ENCODE measurements at regions not wholly inside any gene's neighbourhood (a gene's known extent, or its start where the extent isn't known, plus 50 kb on each side); places are given as distances from the start of the nearest gene placed in this dataset.
"Not testable (repeated sequence)": the region's sequence is repeated elsewhere in the genome, so short reads cannot be mapped to it uniquely, and the experiment has no call there.

DNA sequence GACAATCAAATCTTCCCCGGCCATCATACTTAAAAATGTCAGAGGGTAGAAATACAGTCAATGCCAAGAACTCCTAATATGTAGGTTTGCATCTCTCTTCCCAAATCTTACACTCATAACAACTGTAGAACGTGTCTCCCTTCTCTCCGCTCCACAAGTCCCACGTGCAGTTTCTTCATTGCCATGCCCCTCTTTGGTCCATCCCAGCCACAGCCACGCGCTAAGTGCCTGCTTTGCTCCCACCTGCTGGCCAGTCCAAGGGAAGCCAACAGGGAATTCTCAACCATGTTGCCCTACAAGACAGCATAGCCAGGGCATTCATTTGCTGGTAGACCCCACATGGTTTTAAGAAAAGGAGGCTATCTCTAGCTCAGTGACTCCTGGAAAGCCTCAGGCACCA lies 420.6 kb upstream of the ISX start:
- H3K36me3 ChIP-seq (ENCODE audit: control insufficient read depth, insufficient read depth, low read length): no peaks in the 10 kb centered on the region
- no peak overlapping the region for H3K4me3 ChIP-seq (replicated peaks in 1 of 4; ENCODE audit: control extremely low read depth in 1 of 4, insufficient read depth in 1 of 4, low read depth in 3 of 4, low read length in 4 of 4)
- H3K9me3 ChIP-seq (ENCODE audit: control insufficient read depth, insufficient read depth, low read depth, low read length): no peaks in the 10 kb centered on the region
- TF ChIP-seq, protein P1, sequence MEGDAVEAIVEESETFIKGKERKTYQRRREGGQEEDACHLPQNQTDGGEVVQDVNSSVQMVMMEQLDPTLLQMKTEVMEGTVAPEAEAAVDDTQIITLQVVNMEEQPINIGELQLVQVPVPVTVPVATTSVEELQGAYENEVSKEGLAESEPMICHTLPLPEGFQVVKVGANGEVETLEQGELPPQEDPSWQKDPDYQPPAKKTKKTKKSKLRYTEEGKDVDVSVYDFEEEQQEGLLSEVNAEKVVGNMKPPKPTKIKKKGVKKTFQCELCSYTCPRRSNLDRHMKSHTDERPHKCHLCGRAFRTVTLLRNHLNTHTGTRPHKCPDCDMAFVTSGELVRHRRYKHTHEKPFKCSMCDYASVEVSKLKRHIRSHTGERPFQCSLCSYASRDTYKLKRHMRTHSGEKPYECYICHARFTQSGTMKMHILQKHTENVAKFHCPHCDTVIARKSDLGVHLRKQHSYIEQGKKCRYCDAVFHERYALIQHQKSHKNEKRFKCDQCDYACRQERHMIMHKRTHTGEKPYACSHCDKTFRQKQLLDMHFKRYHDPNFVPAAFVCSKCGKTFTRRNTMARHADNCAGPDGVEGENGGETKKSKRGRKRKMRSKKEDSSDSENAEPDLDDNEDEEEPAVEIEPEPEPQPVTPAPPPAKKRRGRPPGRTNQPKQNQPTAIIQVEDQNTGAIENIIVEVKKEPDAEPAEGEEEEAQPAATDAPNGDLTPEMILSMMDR (conservative IDR thresholded peaks at IDR 0.05 in 1 of 2, IDR thresholded peaks at IDR 0.05 in 1 of 2; ENCODE audit: low read depth in 1 of 2, low read length in 2 of 2): no peak
- TF ChIP-seq EZH2 (IDR thresholded peaks at IDR 0.05; ENCODE audit: low read length, missing control alignments): no peak
- H2AFZ ChIP-seq (ENCODE audit: low read length): no peak overlapping the region
- H3K79me2 ChIP-seq (ENCODE audit: control insufficient read depth, insufficient read depth, low read length): no peaks in the 10 kb centered on the region
- H3K27me3 ChIP-seq (ENCODE audit: control insufficient read depth, insufficient read depth, low read length): no peaks in the 10 kb centered on the region
- no peak overlapping the region for H3K27ac ChIP-seq (ENCODE audit: insufficient read depth, low read length)
- no peaks in the 10 kb centered on the region for H4K20me1 ChIP-seq (ENCODE audit: control insufficient read depth, extremely low read depth, insufficient read depth, low read length)
- no peaks in the 10 kb centered on the region for H3K4me1 ChIP-seq (ENCODE audit: control insufficient read depth, extremely low read depth, insufficient read depth, low read length)
- H3K4me2 ChIP-seq (ENCODE audit: extremely low read depth, insufficient read depth, low read length): no peak overlapping the region
- no peak for DNase-seq (ENCODE audit: low read depth in 2 of 2)
- no peak overlapping the region for H3K9ac ChIP-seq (ENCODE audit: insufficient read depth, low read length)

DNA sequence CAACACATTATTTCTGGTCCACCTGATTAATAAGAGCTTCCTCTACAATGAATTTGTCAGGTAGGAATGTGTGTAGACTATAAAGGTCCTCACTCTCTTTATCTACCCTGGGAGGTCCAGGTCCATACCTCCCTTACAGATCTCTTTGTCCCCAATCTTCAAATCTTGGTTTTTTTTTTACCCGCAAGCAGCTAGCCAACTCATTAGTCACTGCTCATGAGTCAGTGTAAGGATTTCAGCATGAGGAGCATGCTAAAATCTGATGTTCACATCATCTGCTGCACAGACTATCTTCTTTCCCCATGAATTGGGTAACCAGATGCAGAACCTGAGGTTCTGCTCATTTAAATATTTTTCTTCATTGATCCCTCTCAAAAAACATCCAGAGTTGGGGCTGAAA lies 397.0 kb upstream of the ISX start:
- H3K4me3 ChIP-seq (replicated peaks in 1 of 4; ENCODE audit: control extremely low read depth in 1 of 4, insufficient read depth in 1 of 4, low read depth in 3 of 4, low read length in 4 of 4): no peak overlapping the region
- H4K20me1 ChIP-seq (ENCODE audit: control insufficient read depth, extremely low read depth, insufficient read depth, low read length): no peaks in the 10 kb centered on the region
- peak in 1 of 2 donors; percentile 30 for DNase-seq (ENCODE audit: low read depth in 2 of 2)
- H3K4me2 ChIP-seq (ENCODE audit: extremely low read depth, insufficient read depth, low read length): no peak overlapping the region
- no peaks in the 10 kb centered on the region for H3K4me1 ChIP-seq (ENCODE audit: control insufficient read depth, extremely low read depth, insufficient read depth, low read length)
- no peak overlapping the region for H2AFZ ChIP-seq (ENCODE audit: low read length)
- H3K79me2 ChIP-seq (ENCODE audit: control insufficient read depth, insufficient read depth, low read length): no peaks in the 10 kb centered on the region
- H3K9me3 ChIP-seq (ENCODE audit: control insufficient read depth, insufficient read depth, low read depth, low read length): no peaks in the 10 kb centered on the region
- TF ChIP-seq EZH2 (IDR thresholded peaks at IDR 0.05; ENCODE audit: low read length, missing control alignments): no peak
- TF ChIP-seq, protein P1 (conservative IDR thresholded peaks at IDR 0.05 in 1 of 2, IDR thresholded peaks at IDR 0.05 in 1 of 2; ENCODE audit: low read depth in 1 of 2, low read length in 2 of 2): no peak
- H3K9ac ChIP-seq (ENCODE audit: insufficient read depth, low read length): no peak overlapping the region
- no peaks in the 10 kb centered on the region for H3K36me3 ChIP-seq (ENCODE audit: control insufficient read depth, insufficient read depth, low read length)
- H3K27me3 ChIP-seq (ENCODE audit: control insufficient read depth, insufficient read depth, low read length): no peaks in the 10 kb centered on the region
- H3K27ac ChIP-seq (ENCODE audit: insufficient read depth, low read length): no peak overlapping the region

DNA sequence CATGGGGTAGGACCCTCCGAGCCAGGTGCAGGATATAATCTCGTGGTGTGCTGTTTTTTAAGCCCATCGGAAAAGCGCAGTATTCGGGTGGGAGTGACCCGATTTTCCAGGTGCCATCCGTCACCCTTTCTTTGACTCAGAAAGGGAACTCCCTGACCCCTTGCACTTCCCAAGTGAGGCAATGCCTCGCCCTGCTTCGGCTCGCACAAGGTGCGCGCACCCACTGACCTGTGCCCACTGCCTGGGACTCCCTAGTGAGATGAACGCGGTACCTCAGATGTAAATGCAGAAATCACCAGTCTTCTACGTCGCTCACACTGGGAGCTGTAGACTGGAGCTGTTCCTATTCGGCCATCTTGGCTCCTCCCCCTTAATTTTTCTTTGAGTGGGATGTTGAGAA lies 382.9 kb upstream of the ISX start:
- not testable (repeated sequence) for H3K4me3 ChIP-seq (replicated peaks in 1 of 4; ENCODE audit: control extremely low read depth in 1 of 4, insufficient read depth in 1 of 4, low read depth in 3 of 4, low read length in 4 of 4); H3K4me2 ChIP-seq (ENCODE audit: extremely low read depth, insufficient read depth, low read length); H3K27ac ChIP-seq (ENCODE audit: insufficient read depth, low read length); H3K79me2 ChIP-seq (ENCODE audit: control insufficient read depth, insufficient read depth, low read length); H2AFZ ChIP-seq (ENCODE audit: low read length); H3K9ac ChIP-seq (ENCODE audit: insufficient read depth, low read length); DNase-seq (ENCODE audit: low read depth in 2 of 2); H3K36me3 ChIP-seq (ENCODE audit: control insufficient read depth, insufficient read depth, low read length); H3K4me1 ChIP-seq (ENCODE audit: control insufficient read depth, extremely low read depth, insufficient read depth, low read length); H3K27me3 ChIP-seq (ENCODE audit: control insufficient read depth, insufficient read depth, low read length); H4K20me1 ChIP-seq (ENCODE audit: control insufficient read depth, extremely low read depth, insufficient read depth, low read length); H3K9me3 ChIP-seq (ENCODE audit: control insufficient read depth, insufficient read depth, low read depth, low read length)

DNA sequence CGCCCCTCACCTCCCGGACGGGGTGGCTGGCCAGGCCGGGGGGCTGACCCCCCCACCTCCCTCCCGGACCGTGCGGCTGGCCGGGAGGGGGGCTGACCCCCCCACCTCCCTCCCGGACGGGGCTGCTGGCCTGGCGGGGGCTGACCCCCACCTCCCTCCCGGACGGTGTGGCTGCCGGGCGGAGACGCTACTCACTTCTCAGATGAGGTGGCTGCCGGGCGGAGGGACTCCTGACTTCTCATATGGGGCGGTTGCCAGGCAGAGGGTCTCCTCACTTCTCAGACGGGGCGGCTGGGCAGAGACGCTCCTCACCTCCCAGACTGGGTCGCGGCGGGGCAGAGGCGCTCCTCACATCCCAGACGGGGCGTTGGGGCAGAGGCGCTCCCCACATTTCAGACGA lies 381.7 kb upstream of the ISX start:
- not testable (repeated sequence) for H3K4me1 ChIP-seq (ENCODE audit: control insufficient read depth, extremely low read depth, insufficient read depth, low read length); H3K27me3 ChIP-seq (ENCODE audit: control insufficient read depth, insufficient read depth, low read length); H3K4me2 ChIP-seq (ENCODE audit: extremely low read depth, insufficient read depth, low read length); H3K9ac ChIP-seq (ENCODE audit: insufficient read depth, low read length); H3K9me3 ChIP-seq (ENCODE audit: control insufficient read depth, insufficient read depth, low read depth, low read length); H3K36me3 ChIP-seq (ENCODE audit: control insufficient read depth, insufficient read depth, low read length); H3K4me3 ChIP-seq (replicated peaks in 1 of 4; ENCODE audit: control extremely low read depth in 1 of 4, insufficient read depth in 1 of 4, low read depth in 3 of 4, low read length in 4 of 4); DNase-seq (ENCODE audit: low read depth in 2 of 2); H2AFZ ChIP-seq (ENCODE audit: low read length); H4K20me1 ChIP-seq (ENCODE audit: control insufficient read depth, extremely low read depth, insufficient read depth, low read length); H3K79me2 ChIP-seq (ENCODE audit: control insufficient read depth, insufficient read depth, low read length); H3K27ac ChIP-seq (ENCODE audit: insufficient read depth, low read length)
